Spleen (tissue), 7 donors: ENCODE measurements at regions not wholly inside any gene's neighbourhood (a gene's known extent, or its start where the extent isn't known, plus 50 kb on each side); places are given as distances from the start of the nearest gene placed in this dataset.

Source experiments
- CTCF ChIP-seq, 11 experiments: fragments of 200-600 bp in 7 of 11; fragments of 450-650 bp in 4 of 11; sonication (generic) in 4 of 11; IDR thresholded peaks in 8 of 11; conservative IDR thresholded peaks in 3 of 11; 1 replicate in 7 of 11; 2 replicates in 4 of 11; pipeline versions ENCODE4 v1.4.0 to v1.8.0; 2016 to 2021; ENCODE audit warnings: antibody characterized with exemption in 11 of 11, inconsistent platforms in 4 of 11, mild to moderate bottlenecking in 1 of 11
- POLR2A ChIP-seq, 3 donors: fragments of 450-650 bp; IDR thresholded peaks; one replicate each; pipeline ENCODE4 v1.5.1; 2017; ENCODE audit warnings: antibody characterized with exemption in 3 of 3, mild to moderate bottlenecking in 1 of 3
- POLR2AphosphoS5 ChIP-seq, 3 donors: sonication (generic); formaldehyde crosslinking; IDR thresholded peaks; one replicate each; pipeline ENCODE4 v1.5.1; 2017; ENCODE audit warnings: antibody characterized with exemption in 3 of 3
- donor health status: DM: no; HTN: no; CAD: no; lungs with moderate emphysema.
- donor health status: DM: no; HTN: no; CAD: no.
- donor health status: DM: no; HTN: no; CAD: no.

DNA sequence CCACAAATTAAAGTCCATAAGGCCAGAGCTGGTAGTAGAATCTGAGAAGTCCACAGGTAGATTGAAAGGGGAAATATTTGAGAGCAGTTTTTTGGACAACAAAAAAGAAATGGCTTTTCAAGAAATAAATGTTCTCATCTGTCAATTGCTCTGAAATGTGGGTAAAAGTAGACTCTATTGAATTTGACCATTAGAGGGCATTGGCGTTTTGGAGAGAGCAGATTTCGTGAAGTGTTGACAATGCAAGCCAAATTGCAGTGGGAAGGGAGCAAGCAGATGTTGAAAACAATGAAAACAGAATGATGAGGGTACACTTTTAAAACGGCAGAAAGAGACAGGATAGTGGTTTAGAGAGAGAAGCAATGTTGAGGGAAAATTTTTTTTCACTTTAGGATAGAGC is 149.1 kb upstream of the FAM83B start:
- TF ChIP-seq CTCF (IDR thresholded peaks at IDR 0.05 in 8 of 11, conservative IDR thresholded peaks at IDR 0.05 in 3 of 11) (no peak), POLR2A (IDR thresholded peaks at IDR 0.05) (no peak), POLR2AphosphoS5 (IDR thresholded peaks at IDR 0.05) (no peak)
